ENCODE measurements at regions not wholly inside any gene's neighbourhood (a gene's known extent, or its start where the extent isn't known, plus 50 kb on each side); places are given as distances from the start of the nearest gene placed in this dataset.
"Not testable (repeated sequence)": the region's sequence is repeated elsewhere in the genome, so short reads cannot be mapped to it uniquely, and the experiment has no call there.

GRCh38 chr6:116982401-116982800 lies 105.4 kb downstream of the RFX6 start:
- FAIRE-seq, result no peak

- no peak for FAIRE-seq
These were observed 106.3 kb downstream of the RFX6 start for GRCh38 chr6:116983375-116983774.

- FAIRE-seq, result no peak
These were observed 109.8 kb downstream of the RFX6 start for GRCh38 chr6:116986819-116987218.

GRCh38 chr6:116990679-116991078 lies 113.6 kb downstream of the RFX6 start:
- no peak for FAIRE-seq

GRCh38 chr6:116992546-116992945 lies 115.5 kb downstream of the RFX6 start:
- no peak for FAIRE-seq

GRCh38 chr6:116994447-116994846 lies 117.4 kb downstream of the RFX6 start:
- no peak for FAIRE-seq

GRCh38 chr6:116996842-116997241 lies 119.8 kb downstream of the RFX6 start:
- no peak for FAIRE-seq

GRCh38 chr6:116997496-116997895 lies 120.5 kb downstream of the RFX6 start:
- FAIRE-seq, result no peak

GRCh38 chr6:117007659-117008058 lies 130.6 kb downstream of the RFX6 start:
- FAIRE-seq, result no peak

GRCh38 chr6:117008618-117009017 lies 131.6 kb downstream of the RFX6 start:
- FAIRE-seq, result no peak

GRCh38 chr6:117014641-117015473 lies 137.8 kb downstream of the RFX6 start:
- FAIRE-seq, result not testable (repeated sequence)

- FAIRE-seq, result not testable (repeated sequence)
These were observed 138.4 kb downstream of the RFX6 start for GRCh38 chr6:117015474-117015804.

GRCh38 chr6:117018771-117019170 lies 141.7 kb downstream of the RFX6 start:
- no peak for FAIRE-seq

- no peak for FAIRE-seq
These were observed 145.7 kb downstream of the RFX6 start for GRCh38 chr6:117022774-117023173.

- FAIRE-seq, result no peak
These were observed 148.3 kb downstream of the RFX6 start for GRCh38 chr6:117025310-117025709.

- FAIRE-seq, result no peak
These were observed 151.2 kb downstream of the RFX6 start for GRCh38 chr6:117028256-117028655.

GRCh38 chr6:117034547-117034946 lies 157.5 kb downstream of the RFX6 start:
- FAIRE-seq, result no peak

- no peak for FAIRE-seq
These were observed 157.9 kb downstream of the RFX6 start for GRCh38 chr6:117034971-117035370.

- FAIRE-seq, result no peak
These were observed 173.3 kb downstream of the RFX6 start for GRCh38 chr6:117050301-117050700.

- FAIRE-seq, result no peak
These were observed 193.2 kb upstream of the VGLL2 start for GRCh38 chr6:117072134-117072533.

GRCh38 chr6:117072781-117073180 lies 192.6 kb upstream of the VGLL2 start:
- no peak for FAIRE-seq

- FAIRE-seq, result no peak
These were observed 190.7 kb upstream of the VGLL2 start for GRCh38 chr6:117074672-117075071.

GRCh38 chr6:117075218-117075617 lies 190.1 kb upstream of the VGLL2 start:
- FAIRE-seq, result no peak

- no peak for FAIRE-seq
These were observed 189.3 kb upstream of the VGLL2 start for GRCh38 chr6:117076076-117076475.

- FAIRE-seq, result no peak
These were observed 188.1 kb upstream of the VGLL2 start for GRCh38 chr6:117077300-117077699.
